ENCODE measurements at regions not wholly inside any gene's neighbourhood (a gene's known extent, or its start where the extent isn't known, plus 50 kb on each side); places are given as distances from the start of the nearest gene placed in this dataset.

DNA sequence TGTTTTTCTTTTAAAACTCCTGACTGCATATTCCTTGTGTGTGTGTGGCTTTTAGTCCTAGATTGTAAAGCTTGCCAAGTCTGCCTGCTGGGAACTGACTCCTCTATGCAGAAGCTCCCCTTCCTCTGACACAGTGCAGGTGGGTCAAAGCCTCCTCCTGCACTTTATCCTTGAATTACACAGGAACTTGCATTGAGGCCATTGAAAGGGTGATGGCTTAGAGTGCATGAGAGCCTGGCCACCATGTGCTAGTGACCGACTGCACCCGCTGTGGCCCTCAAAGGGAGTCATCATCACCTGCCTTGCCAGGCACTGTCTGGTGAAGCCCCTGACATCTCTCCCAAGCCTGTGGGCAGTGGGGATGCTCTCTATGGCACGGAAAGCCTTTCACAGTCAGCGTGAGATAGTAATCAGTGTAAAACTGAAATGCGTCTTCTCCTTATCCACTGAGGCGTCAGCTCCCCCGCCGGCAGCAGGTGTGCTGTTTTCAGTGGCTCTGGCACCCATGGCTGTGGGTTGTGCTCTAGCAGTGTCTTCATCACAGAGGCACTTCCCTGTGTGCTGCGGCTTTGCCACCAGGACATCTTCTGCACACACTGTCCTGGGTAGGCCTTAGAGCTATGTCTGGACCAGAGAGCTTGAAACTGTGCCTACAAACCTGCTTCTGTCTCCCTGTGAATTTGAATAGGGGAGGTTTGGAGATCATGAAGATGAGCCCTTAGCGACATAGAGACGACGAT, 87.9 kb downstream of the THBS2 start:
- no peak for DNase-seq

GRCh38 chr6:169164986-169165385, 88.7 kb downstream of the THBS2 start:
- DNase-seq, result no peak

DNA sequence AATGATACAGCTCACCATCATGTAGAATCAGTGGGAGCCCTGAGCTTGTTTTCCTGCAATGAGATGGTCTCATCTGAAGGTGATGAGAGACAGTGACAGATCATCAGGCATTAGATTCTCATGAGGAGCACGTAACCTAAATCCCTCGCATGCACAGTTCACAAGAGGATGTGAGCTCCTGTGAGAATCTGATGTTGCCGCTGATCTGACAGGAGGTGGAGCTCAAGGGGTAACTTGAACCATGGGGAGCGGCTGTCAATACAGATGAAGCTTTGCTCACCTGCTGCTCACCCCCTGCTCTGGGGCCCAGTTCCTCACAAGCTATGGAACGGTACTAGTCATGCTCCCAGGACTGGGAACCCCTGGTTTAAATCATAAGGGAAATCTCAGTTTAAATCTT, 89.2 kb downstream of the THBS2 start:
- DNase-seq, result no peak

GRCh38 chr6:169163411-169163901, 90.2 kb downstream of the THBS2 start:
- no peak for DNase-seq

DNA sequence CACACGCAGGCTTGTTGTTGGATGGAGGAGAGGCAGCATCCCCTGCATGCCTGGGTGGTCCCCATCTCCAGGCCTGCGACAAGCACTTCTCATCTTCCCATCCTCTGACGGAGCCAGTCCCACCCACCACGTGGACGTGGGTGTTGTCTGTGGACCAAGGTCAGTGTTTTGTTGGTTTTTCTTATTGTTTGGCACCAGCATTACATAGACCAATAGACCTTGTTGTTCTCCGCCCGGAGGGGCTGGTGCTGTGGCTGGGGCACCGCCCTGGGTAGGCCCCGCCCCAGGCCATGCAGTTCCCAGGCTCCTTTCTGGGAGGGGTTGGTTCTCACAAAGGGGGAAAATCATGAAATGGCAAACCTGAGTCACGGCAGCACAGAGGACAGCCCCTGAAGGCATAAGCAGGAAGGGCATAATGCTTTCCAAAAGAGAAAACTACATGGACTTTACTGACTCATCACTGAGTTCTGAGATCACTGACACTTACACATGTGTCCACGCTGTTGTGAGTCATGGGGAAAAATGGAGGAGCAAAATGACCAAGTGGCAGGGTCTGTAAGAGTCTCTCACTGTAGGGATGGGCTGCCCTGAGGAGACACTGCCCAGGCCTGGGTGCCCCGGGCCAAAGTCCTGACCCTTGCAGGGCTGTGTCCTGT, 90.8 kb downstream of the THBS2 start:
- no peak for DNase-seq

- no peak for DNase-seq
Measured at GRCh38 chr6:169162249-169162648, 91.4 kb downstream of the THBS2 start.

DNA sequence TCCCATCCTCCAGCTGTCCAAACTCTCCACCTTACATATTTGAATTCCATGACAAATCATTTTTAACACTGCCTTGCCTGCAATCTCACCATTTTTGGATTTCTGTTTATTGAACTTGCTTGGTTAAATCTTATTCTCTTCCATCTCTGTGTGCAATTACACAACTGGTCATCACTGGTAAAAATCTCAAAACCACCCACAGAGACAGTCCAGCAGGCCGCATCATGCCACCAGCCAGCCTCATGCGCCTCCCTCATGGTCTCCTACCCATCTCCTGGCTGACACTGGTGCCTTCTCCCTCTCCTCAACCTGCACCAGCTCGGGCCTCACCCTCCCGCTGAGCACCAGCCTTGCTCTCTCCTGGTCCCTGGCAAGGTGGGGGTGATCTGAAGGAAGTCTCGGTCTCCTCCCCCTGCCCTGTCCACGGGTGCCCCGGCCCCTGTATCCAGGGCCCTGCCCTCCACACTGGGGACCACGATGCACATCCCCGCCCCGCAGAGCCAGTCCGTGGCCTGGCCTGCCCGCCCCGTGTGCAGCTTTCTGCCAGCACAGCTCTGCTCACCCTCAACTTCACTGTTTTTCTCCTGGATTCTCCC, 92.0 kb downstream of the THBS2 start:
- DNase-seq, result no peak

- no peak for DNase-seq
Measured at GRCh38 chr6:169160855-169161560, 92.6 kb downstream of the THBS2 start.

DNA sequence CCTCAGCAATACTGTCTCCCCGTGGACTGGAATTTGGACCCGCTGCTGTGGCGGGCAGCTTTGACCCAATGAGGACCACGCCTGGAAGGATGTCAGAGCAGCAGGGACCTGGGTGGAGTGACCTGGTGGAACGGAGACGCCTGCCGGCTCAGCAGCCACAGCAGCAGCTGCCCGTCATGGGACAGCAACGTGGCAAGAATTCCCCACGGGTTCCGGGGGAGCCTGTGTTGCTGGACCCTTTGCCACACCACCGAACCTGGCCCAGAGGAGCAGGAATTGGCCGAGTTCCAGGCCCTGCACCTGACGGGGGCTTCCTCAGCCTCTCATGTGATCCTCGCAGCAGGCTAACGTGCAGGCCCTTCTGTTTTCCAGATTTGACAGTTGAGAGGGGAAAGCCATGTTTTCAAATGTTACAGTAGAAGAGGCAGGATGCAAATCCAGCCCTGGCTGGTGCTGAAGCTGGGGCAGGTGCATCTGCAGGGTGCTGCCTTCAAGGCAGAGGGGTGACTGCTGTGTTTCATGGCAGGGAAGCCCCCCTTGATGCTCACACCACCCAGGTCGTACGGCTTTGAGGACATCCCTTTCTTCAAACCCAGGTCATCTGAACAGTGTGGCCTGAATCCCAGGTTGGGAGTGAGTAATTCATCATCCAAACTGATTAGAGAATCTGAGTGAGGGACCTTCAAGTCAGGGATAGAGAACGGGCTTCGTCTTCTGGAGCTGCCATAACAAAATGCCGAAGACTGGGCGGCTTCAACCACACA, 93.4 kb downstream of the THBS2 start:
- no peak for DNase-seq

DNA sequence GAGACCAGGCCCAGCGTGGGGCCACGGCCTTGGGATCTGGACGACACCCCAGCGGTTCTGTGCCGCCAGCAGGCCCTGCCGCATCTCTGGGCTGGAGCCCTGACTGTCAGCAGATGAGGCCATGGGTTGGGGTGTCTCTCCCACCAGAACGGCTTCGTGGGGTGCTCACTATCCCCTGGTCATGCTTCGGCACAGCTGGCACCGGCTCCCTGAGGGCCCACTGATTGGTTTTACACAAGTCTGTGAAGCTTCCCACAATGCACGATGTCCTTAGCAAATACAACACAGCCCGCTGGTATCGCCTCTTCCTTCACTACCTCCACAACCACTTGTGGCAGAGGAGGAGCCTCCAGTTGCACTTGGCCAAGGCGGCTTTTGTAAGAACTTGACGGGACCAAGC, 94.3 kb downstream of the THBS2 start:
- no peak for DNase-seq

GRCh38 chr6:169158691-169159090, 95.0 kb downstream of the THBS2 start:
- DNase-seq, result no peak

- DNase-seq, result no peak
Measured at GRCh38 chr6:169158174-169158573, 95.5 kb downstream of the THBS2 start.

- DNase-seq, result no peak
Measured at GRCh38 chr6:169157197-169158148, 96.2 kb downstream of the THBS2 start.

DNA sequence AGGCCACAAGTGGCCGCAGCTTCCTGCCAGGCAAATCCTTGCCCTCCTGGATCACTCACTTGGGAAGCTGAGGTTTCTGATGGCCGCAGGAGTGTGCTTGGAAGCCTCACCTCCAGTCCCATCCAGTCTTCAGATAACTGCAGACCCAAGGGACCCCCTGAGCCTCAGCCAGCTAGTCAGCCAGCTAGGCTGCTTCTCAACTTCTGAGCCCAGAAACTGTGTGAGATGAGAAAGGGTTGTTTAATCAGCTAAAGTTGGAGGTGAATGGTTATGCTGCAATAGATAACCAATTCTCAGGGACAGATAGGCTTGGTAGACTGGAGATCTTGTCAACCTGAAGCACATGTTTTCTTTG, 96.9 kb downstream of the THBS2 start:
- no peak for DNase-seq

DNA sequence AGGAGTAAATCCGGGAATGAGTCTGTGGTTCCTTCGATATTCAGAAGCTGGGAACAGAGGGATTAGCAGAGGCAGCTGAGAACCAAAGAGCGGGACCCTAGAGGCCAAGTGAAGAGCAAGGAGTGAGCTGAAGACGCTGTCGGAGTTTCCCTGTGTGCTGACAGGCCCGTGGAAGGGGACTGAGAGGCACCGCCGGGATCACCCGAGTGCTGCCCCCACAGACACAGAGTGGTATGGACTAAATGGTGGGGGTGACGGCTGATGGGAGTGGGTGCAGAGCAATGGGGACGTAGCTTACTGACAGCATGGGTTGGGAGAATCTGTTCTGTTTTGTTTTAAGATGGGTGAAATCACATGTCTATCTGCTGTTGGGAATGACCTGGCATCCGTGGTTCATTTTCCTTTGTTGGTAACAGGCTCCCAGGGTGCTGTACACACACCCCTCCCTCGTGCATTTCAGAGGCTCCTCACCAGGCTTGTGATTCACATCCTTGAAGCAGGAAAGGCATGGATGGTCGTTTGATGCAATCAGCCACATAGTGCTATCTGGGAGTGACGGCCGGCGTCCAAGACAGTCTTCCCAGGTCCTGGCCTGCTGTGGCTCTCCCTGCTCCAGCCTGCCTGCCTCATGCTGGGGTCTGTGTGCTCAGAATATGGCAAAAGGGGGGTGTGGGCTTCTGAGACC, 97.4 kb downstream of the THBS2 start:
- no peak for DNase-seq

DNA sequence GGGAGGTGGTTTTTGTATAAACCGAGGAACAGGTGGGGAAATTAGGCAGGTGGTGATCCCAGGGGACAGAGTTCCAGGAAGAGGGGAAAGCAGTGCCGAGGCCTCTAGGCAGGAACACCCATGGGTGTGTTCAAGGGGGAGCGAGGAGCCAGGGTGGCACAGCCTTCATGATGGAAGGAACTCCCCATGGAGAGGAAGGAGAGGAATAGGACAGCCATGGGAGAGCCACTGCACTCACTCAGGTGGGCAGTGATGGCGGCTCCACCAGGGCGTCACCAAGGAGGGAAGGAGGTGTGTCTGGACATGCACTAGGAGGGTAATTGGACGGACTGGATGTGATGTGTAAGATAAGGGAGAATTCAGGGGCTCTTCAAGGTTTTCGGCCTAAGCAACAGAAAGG, 98.2 kb downstream of the THBS2 start:
- DNase-seq, result no peak

DNA sequence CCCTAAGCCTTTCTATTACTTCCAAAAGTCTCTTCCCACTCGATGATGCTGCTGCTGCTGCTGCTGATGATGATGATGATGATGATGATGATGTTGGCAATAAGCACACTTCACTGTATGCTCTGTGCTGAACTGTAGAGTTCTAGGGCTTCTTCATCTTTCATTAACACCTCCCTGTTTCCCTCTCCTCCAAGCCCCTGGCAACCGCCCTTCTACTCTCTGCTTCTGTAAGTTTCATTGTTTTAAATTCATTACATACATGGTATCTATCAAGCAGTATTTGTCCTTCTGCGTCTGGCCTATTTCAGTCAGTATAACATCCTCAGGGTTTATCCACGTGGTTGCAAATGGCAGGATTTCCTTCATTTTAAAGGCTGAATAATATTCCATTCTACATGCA, 100.2 kb downstream of the THBS2 start:
- DNase-seq, result no peak

GRCh38 chr6:169146521-169146920, 107.1 kb downstream of the THBS2 start:
- DNase-seq, result no peak

- no peak for DNase-seq
Measured at GRCh38 chr6:169145991-169146501, 107.6 kb downstream of the THBS2 start.

DNA sequence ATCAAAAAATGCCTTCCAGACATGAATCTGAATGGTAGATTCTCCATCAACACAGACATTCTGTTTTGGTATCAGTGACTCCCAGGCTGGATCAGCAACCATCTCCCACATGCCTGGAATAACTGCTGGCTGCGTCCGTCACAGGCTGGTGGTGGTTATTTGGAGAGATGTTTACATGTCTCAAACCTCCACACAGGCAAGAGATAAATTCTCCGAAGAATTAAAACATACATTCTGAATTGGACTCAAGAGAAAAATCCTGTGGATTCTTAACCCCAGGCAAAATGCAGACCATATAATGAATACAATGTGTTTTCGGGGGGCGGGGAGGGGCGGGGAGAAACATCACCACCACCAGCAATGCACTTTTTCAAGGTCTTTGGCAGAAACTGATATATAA, 108.2 kb downstream of the THBS2 start:
- no peak for DNase-seq

DNA sequence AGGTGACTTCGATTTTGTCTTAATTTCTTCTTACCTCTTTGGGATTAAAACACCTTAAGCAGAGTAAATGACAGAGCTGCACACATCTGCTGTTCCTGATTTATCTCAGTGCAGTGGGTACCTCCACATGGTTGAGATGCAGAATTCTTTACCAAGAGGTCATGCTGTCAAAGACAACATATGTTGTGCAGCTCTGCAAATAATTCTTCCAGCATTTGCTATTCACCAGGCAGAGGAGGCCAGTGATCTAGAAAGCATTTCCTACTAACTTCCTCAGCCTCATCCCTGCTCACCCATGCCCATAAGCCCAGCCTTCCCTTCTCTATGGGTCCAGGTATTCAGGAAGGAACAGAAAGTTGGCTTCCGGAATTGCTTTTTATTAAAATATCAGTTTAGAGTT, 109.3 kb downstream of the THBS2 start:
- no peak for DNase-seq
